ENCODE measurements at regions not wholly inside any gene's neighbourhood (a gene's known extent, or its start where the extent isn't known, plus 50 kb on each side); places are given as distances from the start of the nearest gene placed in this dataset.
A peak's percentile ranks its signal among the peaks of the same experiment; 100 is the strongest.

DNA sequence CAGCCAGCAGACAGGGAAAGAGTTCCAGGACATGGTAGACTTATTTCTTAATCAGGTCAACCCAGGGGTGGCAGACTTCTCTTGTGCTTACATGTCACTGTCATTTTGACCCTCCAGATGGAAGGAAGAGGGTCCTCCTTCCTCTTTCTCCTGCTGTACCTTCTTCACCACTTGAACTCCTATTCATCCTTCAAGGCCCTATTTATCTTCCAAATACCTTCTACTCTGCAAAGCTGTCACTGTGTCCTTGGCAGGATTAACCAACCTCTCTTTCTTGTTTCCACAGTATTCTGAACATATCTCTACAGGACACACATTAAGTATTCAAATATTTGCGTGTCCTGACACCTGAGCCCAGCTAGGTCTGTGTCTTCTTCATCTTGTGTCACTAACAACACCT lies 163.1 kb downstream of the DICER1 start:
- no peak for DNase-seq

DNA sequence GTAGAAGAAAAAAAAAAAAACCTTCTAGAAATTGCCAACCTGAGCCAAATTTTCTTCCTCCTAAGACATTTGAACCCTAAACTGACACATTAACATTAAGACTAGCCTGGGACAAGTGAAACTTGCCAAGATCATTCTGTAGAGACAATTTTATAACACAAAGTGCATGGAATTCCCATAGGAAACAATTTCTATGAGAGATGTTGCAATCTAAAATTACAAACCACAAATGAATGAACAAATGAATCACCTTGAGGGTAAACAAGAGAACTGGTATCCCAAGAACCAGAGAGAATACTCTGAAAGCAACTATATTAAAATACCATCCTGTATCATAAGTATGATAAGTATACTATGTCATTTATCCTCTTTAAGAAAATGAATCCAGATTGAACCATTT lies 165.3 kb downstream of the DICER1 start:
- no peak for DNase-seq

DNA sequence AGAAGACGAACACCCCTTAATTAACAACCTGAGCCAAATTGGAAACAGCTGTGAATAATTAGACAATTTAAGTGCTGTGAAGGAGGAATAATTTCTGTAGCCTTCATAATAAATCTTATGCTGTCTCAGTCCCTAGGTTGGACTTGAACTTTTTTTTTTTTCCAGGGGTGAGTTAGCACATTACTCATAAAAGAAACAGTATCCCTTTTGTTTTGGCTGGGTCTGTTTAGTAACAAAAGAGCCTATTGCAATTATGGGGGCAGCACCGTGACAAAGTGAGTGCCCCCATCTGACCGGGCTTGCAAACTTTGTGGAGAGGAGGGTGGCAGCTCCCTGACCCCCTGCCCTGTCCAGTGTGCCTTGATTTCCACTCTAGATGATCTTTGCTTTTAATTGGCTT lies 167.4 kb downstream of the DICER1 start:
- DNase-seq: no peak

DNA sequence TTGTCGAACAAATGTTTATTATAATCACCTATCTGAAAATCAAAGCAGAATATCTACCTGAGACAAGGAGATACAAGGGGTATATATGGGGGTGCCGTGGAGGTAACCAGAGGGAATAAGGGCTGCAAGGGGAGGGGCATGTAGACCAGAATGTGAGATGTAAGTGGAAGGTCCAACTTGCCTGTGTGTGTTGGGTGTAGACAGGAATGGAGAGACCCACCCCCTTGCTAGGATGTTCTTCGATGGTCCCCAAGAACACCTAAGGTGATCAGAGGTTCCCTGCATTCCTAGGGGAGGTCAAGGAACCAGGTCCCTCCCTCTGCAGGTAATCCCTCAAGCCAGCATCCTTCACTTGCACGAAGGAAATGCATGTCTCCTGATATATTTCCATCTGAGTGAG lies 167.9 kb downstream of the DICER1 start:
- DNase-seq: no peak

DNA sequence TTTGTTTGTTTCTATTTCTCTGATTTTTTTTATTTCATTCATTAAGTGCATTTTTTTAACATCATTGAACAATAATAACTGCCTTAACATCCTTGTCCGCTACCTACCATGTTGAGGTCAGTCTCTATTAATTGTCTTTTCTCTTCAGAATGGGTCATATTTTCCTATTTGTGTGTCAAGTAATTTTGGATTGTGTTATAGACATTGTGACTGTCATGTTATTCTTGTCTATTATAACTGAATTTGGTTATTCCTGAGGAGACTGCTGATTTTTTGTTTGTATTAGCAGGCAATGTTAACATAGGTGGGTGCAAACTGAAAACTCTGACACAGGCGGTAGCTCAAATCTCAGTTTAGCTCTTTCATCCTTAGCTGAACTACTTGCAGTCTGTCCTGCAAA lies 169.9 kb downstream of the DICER1 start:
- DNase-seq: no peak

DNA sequence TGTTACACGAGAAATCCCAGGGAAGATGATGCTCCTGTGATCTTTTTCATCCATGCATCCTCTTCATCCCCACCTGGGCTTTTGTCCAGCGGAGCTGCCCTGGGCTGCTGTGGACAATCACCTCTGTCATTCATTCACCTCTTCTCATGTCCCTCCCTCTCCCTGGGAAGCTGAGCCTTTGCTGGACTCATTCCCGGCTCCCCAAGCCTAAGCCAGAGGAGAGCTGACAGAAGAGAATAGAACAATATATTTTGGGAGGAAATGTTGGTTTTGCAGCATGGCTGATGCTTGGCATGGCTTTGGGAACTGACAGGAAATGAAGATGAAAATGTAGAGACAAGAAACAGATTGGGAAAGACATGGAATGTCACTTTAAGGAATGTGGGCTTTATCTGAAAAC lies 177.4 kb downstream of the DICER1 start:
- DNase-seq: no peak

DNA sequence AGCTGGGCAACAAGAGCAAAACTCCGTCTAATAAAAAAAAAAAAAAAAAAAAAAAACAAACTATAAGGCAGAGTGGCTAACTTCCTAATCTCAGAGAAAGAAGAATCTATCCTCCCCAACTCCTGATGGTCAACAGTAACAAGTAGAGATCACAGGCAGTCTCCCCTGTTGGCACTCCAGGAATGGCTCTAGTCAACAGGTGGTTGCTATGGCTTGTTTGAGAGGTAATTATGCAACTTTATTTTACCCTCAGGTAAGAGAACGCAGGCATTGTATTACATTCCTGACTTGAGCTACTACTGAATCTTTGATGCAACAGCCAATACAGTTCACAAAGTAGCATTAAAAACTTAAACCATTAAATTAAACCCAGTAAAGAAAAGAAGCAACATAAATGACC lies 180.3 kb downstream of the DICER1 start:
- no peak for DNase-seq

DNA sequence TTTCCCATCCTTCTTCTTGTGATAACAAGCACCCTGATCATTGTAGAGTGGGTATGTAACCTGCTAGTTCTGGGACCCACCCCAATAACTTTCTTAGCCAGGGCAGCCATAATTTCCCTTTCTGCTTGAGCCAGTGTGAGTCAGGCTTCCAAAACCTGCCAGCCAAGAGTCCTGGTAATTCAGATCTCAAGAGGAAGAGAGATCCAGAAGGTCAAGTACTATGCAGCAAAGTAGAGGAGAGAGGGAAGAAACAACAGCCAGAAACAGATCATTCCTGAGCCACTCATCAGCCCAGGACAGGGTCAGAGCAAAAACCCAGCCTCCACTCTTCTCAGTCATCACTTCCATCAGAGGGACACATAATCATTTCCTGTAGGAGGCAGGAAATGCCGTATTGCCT lies 182.0 kb downstream of the DICER1 start:
- DNase-seq: no peak

DNA sequence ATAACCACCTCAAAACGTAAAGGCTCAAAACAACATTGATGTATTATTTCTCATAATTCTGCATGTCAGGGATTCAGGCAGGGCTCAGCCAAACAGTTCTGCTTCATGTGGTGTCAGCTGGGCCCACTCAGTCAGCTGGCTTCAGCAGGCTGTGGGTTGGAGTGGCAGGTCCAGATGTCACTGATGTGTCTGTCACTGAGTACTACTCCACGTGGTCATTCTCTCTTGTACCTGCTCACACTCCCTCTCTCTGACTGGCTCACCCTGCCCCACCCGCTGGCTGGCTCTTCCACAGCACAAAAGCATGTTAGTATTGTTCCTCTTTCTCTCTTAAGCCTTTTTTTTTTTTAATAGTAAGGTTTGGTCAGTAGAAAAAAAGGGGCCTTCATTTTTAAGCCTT lies 182.4 kb downstream of the DICER1 start:
- DNase-seq: peak; percentile 79

DNA sequence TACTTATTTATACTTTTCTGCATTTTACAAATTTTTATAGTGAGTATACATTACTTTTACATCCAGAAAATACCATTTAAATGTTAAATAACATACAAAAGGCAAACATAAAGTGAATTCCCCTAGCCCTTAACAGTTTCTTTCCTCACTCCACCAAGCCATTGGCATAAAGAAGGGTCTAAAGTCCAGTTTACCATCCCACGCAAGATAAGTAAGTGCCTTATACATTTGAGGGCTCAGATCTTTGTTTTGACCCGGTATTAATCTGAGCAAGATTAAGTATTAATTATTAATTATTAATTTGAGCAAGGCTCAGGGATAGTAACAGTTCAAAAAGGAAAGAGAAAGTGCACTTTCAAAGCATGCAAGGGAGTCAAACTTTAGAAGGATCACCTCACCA lies 182.9 kb downstream of the DICER1 start:
- DNase-seq: no peak

DNA sequence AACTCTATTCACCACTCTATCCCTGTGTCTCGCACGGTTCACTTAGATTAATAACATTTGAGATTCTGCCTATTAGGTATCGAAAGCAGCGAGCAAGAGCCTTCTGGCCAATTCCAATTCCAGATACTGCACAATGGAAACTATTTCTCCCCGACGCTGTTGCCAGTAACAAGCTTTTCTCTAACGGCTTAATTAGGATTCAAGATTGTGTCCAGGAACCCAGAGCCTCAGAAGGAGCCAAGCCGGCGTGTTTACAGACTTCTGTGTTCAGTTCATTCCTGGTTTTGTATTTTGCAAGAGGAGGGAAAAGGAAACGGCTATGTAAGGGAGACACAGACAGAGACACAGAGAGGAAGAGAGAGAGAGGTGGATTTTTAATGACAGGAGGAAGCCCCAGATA lies 185.6 kb downstream of the DICER1 start:
- no peak for DNase-seq

DNA sequence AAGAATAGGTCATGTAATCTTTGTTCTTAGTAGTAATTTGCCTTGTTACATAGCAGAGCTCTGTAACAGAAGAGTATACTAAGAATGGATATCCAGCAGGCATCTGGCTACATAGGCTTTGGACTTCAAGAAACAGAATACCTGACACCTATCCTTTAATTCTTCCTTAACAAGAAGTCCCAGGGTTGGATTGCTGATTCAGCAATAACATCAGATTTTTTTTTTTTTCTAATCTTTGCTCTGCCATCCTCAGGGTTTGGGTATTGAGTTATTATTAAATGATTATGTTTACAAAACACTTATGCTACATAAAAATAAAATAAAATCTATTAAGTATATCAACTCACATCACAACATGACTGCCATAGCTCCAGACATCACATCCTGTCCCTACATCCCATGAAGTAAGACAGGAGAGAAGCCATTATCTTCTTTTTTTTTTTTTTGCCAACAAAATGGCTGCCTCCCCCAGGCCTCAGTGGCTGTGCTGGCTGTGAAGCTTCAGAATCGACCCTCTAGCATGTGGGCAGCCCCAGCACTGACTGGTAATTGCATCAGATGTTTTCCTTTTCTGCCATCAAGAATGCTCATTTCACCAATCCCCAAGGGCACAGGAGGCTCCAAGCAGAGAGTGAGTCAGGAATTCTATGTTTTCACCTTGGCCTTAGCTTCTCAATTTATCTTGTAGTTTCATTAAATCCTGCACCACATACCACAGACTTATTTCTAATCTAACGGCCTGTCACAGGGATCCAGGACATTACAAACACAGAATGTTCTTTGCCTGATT lies 186.2 kb downstream of the DICER1 start:
- no peak for DNase-seq

DNA sequence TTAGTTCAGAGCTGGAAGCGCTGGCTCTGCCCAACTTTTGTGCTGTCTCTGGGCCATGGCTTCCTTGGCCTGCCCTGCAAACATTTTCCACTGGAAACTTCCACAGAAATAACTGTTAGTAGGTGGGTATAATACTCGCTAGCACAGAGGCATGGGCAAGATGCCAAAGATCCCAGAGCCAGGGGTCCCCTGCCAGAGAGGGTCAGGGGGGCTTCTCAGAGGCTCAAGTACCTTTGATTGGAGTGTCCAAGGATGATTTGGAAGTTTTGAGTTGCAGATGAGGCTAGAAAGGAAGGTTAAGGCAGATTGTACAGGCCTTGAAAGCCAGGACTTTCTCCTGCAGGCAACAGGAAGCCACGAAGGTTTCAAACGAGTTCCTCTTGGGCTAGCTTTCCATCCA lies 187.6 kb downstream of the DICER1 start:
- DNase-seq: no peak

DNA sequence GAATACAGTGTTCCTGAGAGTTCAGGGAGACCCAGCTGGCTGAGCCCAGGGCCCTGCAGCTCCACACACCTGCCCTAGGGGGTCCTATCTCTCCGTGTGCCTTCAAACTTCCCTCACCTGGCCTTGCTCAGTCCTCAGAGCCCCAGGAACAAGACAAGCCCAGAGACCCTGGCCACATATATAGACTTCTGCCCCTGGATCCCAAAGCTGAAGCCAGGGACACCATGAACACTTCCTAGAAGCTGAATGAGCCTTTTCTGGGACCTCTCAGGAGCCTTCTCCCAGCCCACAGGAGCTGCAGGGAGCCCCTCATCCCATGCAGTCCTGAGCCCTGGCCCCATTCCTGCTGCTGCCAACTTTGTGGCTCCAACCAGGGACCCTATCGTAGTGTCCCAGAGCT lies 190.5 kb downstream of the DICER1 start:
- DNase-seq: no peak

DNA sequence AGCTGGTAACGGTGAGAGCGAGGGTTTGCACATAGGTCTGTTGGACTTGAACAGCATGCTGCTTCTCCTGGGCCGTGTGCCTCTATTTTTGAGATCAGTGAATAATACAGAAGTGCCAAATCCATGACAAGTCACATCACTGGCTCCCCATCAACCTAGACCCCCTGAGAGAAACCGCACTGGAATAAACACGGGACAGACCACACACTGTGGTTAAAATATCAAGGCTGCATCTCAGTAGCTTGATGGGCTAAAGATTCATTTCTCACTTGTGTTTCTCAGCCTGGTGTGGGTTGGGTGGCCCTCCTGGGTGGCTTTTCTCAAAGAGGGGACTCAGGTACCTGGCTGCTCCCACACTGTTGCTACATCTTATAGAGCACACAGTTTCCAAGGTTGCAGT lies 191.0 kb downstream of the DICER1 start:
- DNase-seq: no peak

DNA sequence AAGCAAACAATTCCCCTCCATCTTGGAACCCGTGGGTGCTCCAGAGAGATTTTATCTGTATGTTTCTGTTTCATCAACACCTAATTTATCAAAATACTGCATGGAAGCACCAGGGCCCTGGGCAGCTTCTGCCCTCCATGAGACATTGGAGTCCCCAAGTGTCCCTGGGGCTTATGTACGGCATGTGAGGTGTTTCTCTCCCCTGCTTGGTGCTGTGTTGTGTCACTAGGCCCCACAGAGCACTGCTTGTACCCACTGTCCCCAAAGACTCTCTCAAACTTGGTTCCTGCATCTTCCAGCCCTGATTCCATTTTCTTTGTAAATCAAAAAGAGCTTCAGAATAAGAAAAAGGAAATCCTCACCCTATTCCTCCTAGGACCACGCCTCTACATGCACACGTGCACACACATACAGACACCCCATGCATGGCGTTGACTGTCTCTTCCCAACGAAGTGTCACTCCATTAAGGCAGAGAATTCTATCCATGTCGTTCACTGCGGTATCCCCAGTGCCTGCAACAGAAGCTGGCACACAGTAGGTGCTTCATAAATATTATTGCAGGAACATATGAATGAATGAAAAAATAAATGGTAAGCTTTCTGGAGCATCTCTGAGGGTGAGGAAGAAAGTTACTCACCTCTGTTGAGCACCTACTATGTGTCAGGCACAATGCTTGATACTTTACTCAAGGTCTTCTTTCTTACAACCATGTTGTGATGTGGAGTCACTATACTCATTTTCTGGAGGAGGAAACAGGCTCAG lies 191.6 kb downstream of the DICER1 start:
- no peak for DNase-seq

DNA sequence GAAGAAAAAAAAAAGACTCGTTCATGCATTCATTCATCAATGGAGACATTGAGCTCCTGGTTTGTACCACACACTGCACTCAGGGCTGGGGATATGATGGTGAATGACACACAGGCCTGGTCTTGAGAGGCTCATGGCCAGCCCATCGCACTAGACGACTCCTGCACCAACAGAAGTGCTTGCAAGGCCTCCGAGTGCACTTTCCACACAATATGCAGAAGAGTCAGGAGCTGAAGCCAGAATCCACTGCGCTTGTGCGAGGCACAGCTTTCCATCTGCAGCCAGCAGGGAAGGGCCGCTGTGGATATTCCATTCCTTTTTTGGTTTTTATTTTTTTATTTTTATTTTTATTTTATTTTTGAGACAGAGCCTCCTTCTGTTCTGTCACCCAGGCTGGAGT lies 192.4 kb downstream of the DICER1 start:
- no peak for DNase-seq

DNA sequence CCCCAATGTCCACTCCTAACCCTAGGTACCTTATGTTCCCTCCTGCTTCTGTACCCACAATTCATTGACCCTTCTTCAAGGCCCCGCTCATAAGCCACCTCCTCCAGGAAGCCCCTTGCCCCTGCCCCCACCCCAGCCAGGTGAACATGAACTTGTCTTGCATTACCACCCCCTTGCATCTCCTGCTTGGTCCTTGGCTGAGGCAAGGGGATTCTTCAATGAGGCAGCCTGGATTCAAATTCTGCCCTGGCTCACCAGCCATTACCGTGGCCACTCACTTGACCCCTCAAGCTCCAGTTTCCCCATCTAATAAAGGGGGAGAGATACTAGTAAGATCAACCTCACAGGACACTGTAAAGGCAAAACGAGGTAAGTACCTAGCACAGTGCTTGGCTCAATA lies 193.1 kb downstream of the DICER1 start:
- DNase-seq: no peak

DNA sequence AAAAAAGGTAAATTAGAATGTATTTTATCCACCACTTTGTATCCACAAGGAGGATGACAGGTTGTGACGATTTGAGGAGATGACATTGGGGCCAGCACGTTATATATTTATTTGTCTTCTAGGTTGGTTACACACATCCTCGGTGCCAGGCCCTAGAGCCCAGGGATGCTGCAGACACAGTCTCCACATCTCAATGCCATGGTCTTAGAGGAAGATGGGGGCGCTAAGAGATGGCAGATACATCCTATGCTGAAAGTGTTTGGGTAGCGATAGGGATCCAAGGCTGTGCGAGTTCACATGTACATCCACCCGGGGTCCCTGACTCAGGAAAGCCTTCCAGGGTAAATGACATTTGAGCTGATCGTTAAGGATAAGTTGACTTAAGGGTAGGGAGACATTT lies 193.1 kb upstream of the GSC start:
- no peak for DNase-seq

DNA sequence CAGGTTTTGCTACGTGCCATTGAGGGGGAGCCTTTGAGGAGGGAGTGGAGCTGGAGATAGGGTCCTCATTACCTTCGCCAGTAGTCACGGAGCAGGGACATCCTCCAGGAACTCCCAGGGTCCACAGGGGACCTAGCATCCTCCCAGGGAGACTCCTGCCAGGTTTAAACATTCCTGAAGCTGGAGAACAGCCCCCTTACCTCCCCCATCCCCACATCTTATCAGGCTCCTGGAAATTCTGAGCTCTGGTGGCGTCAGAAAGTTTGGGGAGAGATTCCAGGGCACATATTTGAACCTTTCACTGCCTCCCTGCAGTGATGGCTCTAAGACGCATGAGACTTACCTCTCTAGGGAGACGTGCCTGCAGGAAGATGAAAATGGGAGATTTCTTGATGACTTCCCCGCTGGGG lies 192.3 kb upstream of the GSC start:
- DNase-seq: no peak

DNA sequence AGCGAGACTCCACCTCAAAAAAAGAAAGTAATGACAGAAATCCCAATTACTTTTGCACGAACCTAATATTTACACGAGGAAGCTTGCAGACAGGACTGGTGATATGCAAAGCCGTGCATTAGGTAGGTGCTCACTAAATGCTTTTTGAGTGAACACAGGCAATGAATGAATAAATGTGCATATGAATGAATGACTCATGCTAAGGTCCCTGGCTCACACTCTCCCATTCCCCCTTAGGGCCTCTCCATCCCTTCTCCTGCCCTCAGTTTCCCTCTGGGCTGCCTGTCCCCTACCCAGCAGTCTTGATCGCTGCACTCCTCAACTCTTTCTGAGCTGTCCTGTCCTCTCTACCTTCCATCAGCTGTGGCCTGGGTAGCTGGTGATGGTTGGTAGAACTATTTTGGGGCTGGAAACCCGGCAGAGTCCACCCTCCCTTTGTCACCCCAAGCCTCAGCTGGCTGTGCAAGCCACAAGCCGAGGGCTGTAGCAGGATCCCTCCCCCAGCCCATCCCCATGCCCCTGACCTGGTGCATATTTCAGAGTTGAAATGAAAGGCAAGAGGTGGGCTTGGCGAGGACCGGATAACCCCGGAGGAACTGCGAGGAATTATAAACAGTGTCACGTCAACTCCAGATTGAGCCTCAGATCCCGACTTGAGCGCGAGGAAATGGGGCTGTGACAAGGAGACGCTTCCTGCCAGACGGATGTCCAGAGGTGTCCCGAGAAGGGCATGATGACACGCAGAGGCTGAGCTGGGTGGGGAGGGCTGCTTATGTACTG lies 191.7 kb upstream of the GSC start:
- no peak for DNase-seq

DNA sequence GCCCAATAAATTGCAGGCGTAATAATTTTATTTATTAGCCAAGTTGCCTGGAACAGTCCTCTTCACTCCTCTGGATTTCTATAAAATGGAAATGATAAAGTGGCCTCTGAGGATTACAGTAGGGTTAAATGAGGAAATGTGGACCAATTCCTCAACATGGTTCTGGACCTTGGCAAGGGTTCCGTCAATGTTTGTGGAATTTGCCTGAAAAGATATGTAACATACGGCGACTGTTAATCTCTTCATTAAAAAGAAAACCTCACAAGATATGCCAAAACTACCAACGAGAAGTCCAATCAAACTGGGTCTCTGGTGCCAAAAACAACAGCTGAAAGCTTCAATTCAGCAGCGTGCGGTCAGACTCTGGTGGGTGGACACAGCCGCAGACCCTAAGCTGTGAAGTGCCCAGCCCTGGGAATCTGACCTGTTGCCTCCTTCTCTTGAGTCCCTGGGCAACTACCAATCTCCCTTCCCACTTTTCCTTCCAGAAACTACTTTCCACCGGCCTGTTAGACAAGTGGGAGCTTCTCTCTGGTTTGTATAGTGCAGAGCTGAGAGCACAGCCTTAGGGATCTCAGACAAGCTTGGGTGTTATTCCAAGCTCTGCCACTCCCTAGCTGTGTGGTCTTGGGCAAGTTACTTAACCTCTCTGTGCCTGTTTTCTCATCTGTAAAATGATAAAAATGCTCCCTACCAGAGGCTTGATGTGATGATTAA lies 190.5 kb upstream of the GSC start:
- DNase-seq: no peak

DNA sequence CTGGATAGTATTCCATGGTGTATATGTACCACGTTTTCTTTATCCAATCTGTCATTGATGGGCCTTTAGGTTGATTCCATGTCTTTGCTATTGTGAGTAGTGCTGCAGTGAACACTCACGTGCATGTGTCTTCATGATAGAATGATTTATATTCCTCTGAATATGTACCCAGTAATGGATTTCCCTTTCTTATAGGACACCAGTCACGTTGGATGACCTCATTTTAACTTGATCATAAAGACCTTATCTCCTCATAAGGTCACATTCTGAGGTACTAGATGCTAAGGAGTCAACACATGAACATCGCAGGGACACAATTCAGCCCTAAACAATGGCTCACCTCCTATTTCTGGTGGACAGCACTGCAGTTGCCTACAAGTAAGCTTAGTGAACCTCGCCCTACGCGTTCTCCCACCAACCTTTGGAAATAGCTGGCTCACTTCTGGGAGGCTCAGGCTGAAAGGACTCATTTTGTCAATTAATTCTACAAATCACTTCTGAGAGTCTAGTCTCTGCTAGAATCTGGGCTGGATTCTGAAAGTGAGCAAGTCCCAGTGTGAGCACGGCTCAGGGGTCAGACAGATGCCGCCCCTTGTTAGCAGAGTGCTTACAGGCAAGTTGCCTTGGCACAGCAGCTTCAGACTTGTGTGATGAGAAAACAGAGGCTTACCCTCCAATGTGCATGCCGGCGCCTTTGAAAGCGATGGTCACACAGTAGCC lies 183.8 kb upstream of the GSC start:
- no peak for DNase-seq
